ENCODE measurements at regions not wholly inside any gene's neighbourhood (a gene's known extent, or its start where the extent isn't known, plus 50 kb on each side); places are given as distances from the start of the nearest gene placed in this dataset.

DNA sequence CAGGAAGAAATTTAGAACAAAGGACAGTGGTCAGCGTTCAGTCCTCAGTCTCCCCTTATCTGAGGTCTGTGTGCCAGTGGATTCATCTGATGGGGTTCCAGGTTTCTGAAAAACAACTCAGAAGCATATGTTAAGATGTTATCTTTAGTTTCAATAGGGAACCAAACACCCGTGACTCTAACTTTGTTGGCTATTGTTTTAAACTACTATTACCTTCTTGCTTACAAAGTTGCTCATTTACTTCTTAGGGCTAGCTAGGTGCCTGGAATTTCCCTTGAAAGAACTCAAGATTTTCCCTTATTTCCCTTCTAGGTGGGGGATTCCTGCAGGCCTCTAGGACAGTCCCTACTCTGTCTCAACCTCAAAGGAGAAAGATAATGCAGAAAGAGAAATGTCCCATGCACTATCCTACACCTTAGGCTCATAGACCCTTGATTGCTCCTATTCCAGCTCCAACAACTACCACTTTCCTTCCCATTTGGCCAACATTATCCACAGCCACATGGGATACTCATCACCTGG is 192.5 kb upstream of the LYZL1 start:
- WGBS, 2 donors, result 48 to 59% methylated on average over 2 of the region's 2 CpGs
- Histone ChIP-seq H3K27me3 (peaks cover 0 to 7% (median 0%) of the 10 kb centered on the region in 4 donors), H3K4me1 (no peaks in the 10 kb centered on the region), H3K4me3 (no peak overlapping the region), H3K9me3 (no peaks in the 10 kb centered on the region), H3K36me3 (no peaks in the 10 kb centered on the region), H3K27ac (no peak overlapping the region)
- no peak for TF ChIP-seq POLR2A (IDR thresholded peaks at IDR 0.05)
- TF ChIP-seq, protein P1, sequence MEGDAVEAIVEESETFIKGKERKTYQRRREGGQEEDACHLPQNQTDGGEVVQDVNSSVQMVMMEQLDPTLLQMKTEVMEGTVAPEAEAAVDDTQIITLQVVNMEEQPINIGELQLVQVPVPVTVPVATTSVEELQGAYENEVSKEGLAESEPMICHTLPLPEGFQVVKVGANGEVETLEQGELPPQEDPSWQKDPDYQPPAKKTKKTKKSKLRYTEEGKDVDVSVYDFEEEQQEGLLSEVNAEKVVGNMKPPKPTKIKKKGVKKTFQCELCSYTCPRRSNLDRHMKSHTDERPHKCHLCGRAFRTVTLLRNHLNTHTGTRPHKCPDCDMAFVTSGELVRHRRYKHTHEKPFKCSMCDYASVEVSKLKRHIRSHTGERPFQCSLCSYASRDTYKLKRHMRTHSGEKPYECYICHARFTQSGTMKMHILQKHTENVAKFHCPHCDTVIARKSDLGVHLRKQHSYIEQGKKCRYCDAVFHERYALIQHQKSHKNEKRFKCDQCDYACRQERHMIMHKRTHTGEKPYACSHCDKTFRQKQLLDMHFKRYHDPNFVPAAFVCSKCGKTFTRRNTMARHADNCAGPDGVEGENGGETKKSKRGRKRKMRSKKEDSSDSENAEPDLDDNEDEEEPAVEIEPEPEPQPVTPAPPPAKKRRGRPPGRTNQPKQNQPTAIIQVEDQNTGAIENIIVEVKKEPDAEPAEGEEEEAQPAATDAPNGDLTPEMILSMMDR (IDR thresholded peaks at IDR 0.05), result no peak
- no peak for DNase-seq
- intact Hi-C loops (cut with DNase I), result no loop called here

DNA sequence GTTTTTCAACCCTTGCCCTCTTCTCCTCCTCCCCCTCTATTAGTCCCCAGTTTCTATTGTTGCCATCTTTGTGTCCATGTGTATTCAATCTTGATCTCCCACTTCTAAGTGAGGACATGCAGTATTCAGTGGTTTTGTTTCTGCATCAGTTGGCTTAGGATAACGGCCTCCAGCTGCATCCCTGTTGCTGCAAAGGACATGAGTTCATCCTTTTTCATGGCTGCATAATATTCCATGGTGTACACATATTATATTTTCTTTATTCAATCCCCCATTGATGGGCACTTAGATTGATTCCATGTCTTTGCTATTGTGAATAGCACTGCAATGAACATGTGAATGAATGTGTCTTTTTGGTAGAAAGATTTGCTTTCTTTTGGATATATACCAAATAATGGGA is 190.4 kb upstream of the LYZL1 start:
- intact Hi-C loops (cut with DNase I), result no loop called here
- H3K36me3 ChIP-seq, result no peaks in the 10 kb centered on the region
- no peak for DNase-seq
- no peaks in the 10 kb centered on the region for H3K4me1 ChIP-seq
- no peaks in the 10 kb centered on the region for H3K9me3 ChIP-seq
- peaks cover 0 to 7% (median 0%) of the 10 kb centered on the region in 4 donors for H3K27me3 ChIP-seq
- TF ChIP-seq, protein P1 (IDR thresholded peaks at IDR 0.05), result no peak
- TF ChIP-seq POLR2A (IDR thresholded peaks at IDR 0.05), result no peak
- no peak overlapping the region for H3K4me3 ChIP-seq
- 25 to 63% methylated on average over 1 of the region's 1 CpG for WGBS, 2 donors
- H3K27ac ChIP-seq, result no peak overlapping the region

DNA sequence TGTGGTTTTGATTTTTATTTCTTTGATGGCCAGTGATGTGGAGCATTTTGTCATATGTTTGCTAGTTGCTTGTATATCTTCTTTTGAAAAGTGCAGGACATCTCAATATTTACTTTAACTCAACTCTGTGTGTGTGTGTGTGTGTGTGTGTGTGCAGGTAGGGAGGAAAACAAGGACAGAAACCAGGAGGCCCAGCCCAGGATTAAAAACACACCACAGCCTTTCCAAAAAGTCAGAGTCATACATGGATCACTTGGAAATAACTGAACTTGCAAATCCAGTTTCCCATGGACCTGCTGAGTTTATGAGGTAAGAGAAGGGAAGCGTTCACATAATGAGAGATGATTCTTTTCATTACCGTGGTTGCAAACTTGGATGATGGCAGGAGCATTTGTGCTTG is 189.9 kb upstream of the LYZL1 start:
- Histone ChIP-seq H3K27me3 (peaks cover 0 to 7% (median 0%) of the 10 kb centered on the region in 4 donors), H3K27ac (no peak overlapping the region), H3K4me1 (no peaks in the 10 kb centered on the region), H3K4me3 (no peak overlapping the region), H3K36me3 (no peaks in the 10 kb centered on the region), H3K9me3 (no peaks in the 10 kb centered on the region)
- intact Hi-C loops (cut with DNase I), result no loop called here
- 53 to 56% methylated on average over 2 of the region's 2 CpGs for WGBS, 2 donors
- no peak for DNase-seq
- TF ChIP-seq, protein P1 (IDR thresholded peaks at IDR 0.05), result no peak
- no peak for TF ChIP-seq POLR2A (IDR thresholded peaks at IDR 0.05)

DNA sequence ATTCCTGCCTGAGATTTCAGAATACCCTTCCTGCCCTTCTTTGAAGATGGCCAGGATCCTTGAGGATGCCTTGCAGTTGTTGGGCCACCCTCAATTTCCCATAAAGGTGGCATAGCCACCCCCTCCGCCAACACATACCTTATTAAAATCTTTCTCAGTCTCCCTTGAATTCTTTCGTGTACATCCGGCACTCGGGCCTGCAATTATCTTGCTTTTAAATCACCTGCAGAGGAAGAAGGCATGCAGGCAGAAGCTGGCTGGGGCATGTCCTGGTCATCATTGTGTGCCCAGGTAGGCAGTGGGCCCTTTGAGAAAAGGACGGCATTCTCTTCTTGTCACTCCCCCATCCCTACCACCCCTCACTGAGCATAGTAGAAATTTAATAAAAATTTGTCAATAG is 189.5 kb upstream of the LYZL1 start:
- DNase-seq, result no peak
- 81 to 83% methylated on average over 5 of the region's 5 CpGs for WGBS, 2 donors
- H3K27ac ChIP-seq, result no peak overlapping the region
- TF ChIP-seq POLR2A (IDR thresholded peaks at IDR 0.05), result no peak
- TF ChIP-seq, protein P1 (IDR thresholded peaks at IDR 0.05), result no peak
- no peaks in the 10 kb centered on the region for H3K9me3 ChIP-seq
- intact Hi-C loops (cut with DNase I), result no loop called here
- H3K4me1 ChIP-seq, result no peaks in the 10 kb centered on the region
- H3K27me3 ChIP-seq, result peaks cover 0 to 7% (median 0%) of the 10 kb centered on the region in 4 donors
- H3K36me3 ChIP-seq, result no peaks in the 10 kb centered on the region
- H3K4me3 ChIP-seq, result no peak overlapping the region

GRCh38 chr10:29100505-29100904 is 188.4 kb upstream of the LYZL1 start:
- TF ChIP-seq, protein P1 (IDR thresholded peaks at IDR 0.05), result no peak
- TF ChIP-seq POLR2A (IDR thresholded peaks at IDR 0.05), result no peak
- 59 to 73% methylated on average over 4 of the region's 4 CpGs for WGBS, 2 donors
- peaks cover 0 to 7% (median 0%) of the 10 kb centered on the region in 4 donors for H3K27me3 ChIP-seq
- H3K9me3 ChIP-seq, result no peaks in the 10 kb centered on the region
- no peaks in the 10 kb centered on the region for H3K36me3 ChIP-seq
- H3K4me3 ChIP-seq, result no peak overlapping the region
- no peak for DNase-seq
- H3K4me1 ChIP-seq, result no peaks in the 10 kb centered on the region
- H3K27ac ChIP-seq, result no peak overlapping the region
- intact Hi-C loops (cut with DNase I), result no loop called here

Measured in esophagus squamous epithelium (tissue), 5 donors.